SU-DHL-6 (cell line): ENCODE measurements at regions not wholly inside any gene's neighbourhood (a gene's known extent, or its start where the extent isn't known, plus 50 kb on each side); places are given as distances from the start of the nearest gene placed in this dataset.

Experiments used
- H2AFZ ChIP-seq: fragments of 200-600 bp; sonication (generic); 2 replicates; pipeline ENCODE4 v1.6.1; 2014; ENCODE audit warnings: low read depth, mild to moderate bottlenecking, moderate library complexity, mixed read lengths, antibody characterized with exemption, low read length; ENCODE audit not compliant: severe bottlenecking
- H3F3A ChIP-seq: fragments of 200-600 bp; shearing (Covaris generic); 2 replicates; pipeline ENCODE4 v1.6.0; 2016; ENCODE audit warnings: antibody characterized with exemption, mild to moderate bottlenecking; ENCODE audit not compliant: insufficient read depth
- H3K27ac ChIP-seq: fragments of 200-600 bp; sonication (generic); 2 replicates; pipeline ENCODE4 v1.5.1; 2016; ENCODE audit warnings: low read depth, mild to moderate bottlenecking, low read length, moderate library complexity, mixed read lengths
- H3K27me3 ChIP-seq: fragments of 200-600 bp; sonication (generic), shearing (Covaris generic); 2 replicates; pipeline ENCODE4 v1.6.0; 2014; ENCODE audit warnings: mild to moderate bottlenecking, low read length
- H3K36me3 ChIP-seq: fragments of 200-600 bp; sonication (generic); 2 replicates; pipeline ENCODE4 v1.6.1; 2014; ENCODE audit warnings: mild to moderate bottlenecking, low read length, mixed read lengths
- H3K4me2 ChIP-seq: fragments of 300-600, 200-600 bp; shearing (Covaris generic), sonication (generic); 2 replicates; pipeline ENCODE4 v1.6.0; 2014; ENCODE audit warnings: low read length, low read depth, mild to moderate bottlenecking; ENCODE audit not compliant: poor library complexity, severe bottlenecking
- H3K4me3 ChIP-seq: fragments of 200-600 bp; sonication (generic); 2 replicates; pipeline ENCODE4 v1.5.1; 2014; ENCODE audit warnings: antibody characterized with exemption, low read length, mild to moderate bottlenecking, mixed read lengths; ENCODE audit not compliant: insufficient read depth, poor library complexity, severe bottlenecking
- H3K79me2 ChIP-seq: fragments of 200-600 bp; sonication (generic); 2 replicates; pipeline ENCODE4 v1.6.1; 2014; ENCODE audit warnings: mild to moderate bottlenecking, low read length, moderate library complexity; ENCODE audit not compliant: insufficient read depth
- H3K9ac ChIP-seq: fragments of 200-600 bp; sonication (generic); 2 replicates; pipeline ENCODE4 v1.7.0; 2014; ENCODE audit warnings: mild to moderate bottlenecking, low read length
- H3K9me2 ChIP-seq: fragments of 200-600 bp; sonication (generic); replicated peaks from 2 replicates; pipeline ENCODE4 v1.6.1; 2014; ENCODE audit warnings: low read length; ENCODE audit not compliant: insufficient read depth
- H3K9me3 ChIP-seq: fragments of 200-600 bp; sonication (generic); 2 replicates; pipeline ENCODE4 v1.6.1; 2014; ENCODE audit warnings: low read length, mixed read lengths; ENCODE audit not compliant: insufficient read depth
- H4K20me1 ChIP-seq: fragments of 200-600 bp; sonication (generic); 2 replicates; pipeline ENCODE4 v1.6.1; 2014; ENCODE audit warnings: low read depth, mild to moderate bottlenecking, antibody characterized with exemption, low read length, moderate library complexity, mixed read lengths
- EZH2phosphoT487 ChIP-seq: fragments of 200-600 bp; sonication (generic), shearing (Covaris generic); conservative IDR thresholded peaks from 2 replicates; pipeline ENCODE4 v1.6.1; 2018; ENCODE audit warnings: mild to moderate bottlenecking, antibody characterized with exemption, low read length, moderate library complexity, mixed read lengths
- TF ChIP-seq, protein P1 (sequence below): fragments of 200-600 bp; sonication (generic); IDR thresholded peaks from one replicate; pipeline ENCODE4 v1.5.1; 2017; ENCODE audit warnings: antibody characterized with exemption, mild to moderate bottlenecking, low read length, moderate library complexity; ENCODE audit not compliant: insufficient read depth, poor library complexity, severe bottlenecking

DNA sequence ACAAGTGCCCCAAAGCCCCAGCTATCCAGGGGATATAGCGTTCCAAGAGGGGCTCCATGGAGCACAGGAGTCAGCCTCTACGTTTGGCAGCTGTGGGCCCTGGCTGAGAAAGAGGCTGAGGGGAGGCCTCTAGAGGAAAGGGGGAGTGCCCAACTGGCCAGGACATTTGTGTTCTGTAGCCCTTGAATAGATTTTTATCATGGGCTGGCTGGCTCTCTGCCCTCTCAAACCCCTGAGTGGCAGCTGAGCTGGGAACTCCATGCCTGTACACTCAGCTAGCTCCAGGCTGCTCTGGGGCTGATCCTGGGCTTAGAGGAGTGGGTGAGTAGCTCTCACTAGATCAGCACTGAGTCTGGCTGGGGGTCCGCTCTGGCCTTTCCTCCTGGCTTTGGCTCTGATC is 285.0 kb downstream of the ZSWIM6 start:
- no peak overlapping the region for H3K4me3 ChIP-seq
- H3K9me2 ChIP-seq: no peaks in the 10 kb centered on the region
- no peaks in the 10 kb centered on the region for H3K79me2 ChIP-seq
- no peaks in the 10 kb centered on the region for H3K36me3 ChIP-seq
- H3K9me3 ChIP-seq: no peaks in the 10 kb centered on the region
- H3K27me3 ChIP-seq: no peaks in the 10 kb centered on the region
- H4K20me1 ChIP-seq: no peaks in the 10 kb centered on the region
- H3K9ac ChIP-seq: no peak overlapping the region
- H3K27ac ChIP-seq: no peak overlapping the region
- no peak for TF ChIP-seq EZH2phosphoT487
- TF ChIP-seq, protein P1, sequence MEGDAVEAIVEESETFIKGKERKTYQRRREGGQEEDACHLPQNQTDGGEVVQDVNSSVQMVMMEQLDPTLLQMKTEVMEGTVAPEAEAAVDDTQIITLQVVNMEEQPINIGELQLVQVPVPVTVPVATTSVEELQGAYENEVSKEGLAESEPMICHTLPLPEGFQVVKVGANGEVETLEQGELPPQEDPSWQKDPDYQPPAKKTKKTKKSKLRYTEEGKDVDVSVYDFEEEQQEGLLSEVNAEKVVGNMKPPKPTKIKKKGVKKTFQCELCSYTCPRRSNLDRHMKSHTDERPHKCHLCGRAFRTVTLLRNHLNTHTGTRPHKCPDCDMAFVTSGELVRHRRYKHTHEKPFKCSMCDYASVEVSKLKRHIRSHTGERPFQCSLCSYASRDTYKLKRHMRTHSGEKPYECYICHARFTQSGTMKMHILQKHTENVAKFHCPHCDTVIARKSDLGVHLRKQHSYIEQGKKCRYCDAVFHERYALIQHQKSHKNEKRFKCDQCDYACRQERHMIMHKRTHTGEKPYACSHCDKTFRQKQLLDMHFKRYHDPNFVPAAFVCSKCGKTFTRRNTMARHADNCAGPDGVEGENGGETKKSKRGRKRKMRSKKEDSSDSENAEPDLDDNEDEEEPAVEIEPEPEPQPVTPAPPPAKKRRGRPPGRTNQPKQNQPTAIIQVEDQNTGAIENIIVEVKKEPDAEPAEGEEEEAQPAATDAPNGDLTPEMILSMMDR: no peak
- no peaks in the 10 kb centered on the region for H3F3A ChIP-seq
- no peak overlapping the region for H3K4me2 ChIP-seq
- no peak overlapping the region for H2AFZ ChIP-seq

DNA sequence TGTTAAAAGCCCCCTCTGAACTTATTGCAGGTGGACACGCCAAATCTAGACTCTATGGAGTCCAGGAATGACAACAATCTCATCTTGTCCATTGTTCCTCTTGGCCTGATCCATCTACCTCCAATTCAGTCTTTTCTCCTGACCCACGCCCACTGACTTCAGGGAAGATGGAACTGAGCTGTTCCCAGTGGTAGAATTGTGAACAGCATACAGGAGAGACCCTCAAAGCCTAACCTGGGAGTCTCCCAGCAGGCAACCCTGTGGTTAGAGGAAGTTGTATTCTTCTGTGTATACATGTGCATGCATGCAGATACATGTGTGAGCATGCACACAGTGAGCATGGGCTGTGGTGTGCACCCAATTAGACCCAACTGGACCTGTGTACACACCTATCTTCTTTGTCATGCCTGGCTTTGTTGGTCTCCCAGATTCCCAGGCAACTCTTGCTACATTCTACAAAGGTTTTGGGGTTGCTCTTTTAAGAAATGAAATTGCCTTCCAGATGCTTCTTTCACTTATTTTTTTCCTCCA is 286.0 kb downstream of the ZSWIM6 start:
- no peaks in the 10 kb centered on the region for H4K20me1 ChIP-seq
- no peak overlapping the region for H3K27ac ChIP-seq
- H3F3A ChIP-seq: no peaks in the 10 kb centered on the region
- H3K9me2 ChIP-seq: no peaks in the 10 kb centered on the region
- H3K9me3 ChIP-seq: no peaks in the 10 kb centered on the region
- H3K36me3 ChIP-seq: no peaks in the 10 kb centered on the region
- no peaks in the 10 kb centered on the region for H3K27me3 ChIP-seq
- no peak overlapping the region for H3K9ac ChIP-seq
- H3K79me2 ChIP-seq: no peaks in the 10 kb centered on the region
- H3K4me3 ChIP-seq: no peak overlapping the region
- TF ChIP-seq EZH2phosphoT487: no peak
- TF ChIP-seq, protein P1: no peak
- no peak overlapping the region for H3K4me2 ChIP-seq
- no peak overlapping the region for H2AFZ ChIP-seq

DNA sequence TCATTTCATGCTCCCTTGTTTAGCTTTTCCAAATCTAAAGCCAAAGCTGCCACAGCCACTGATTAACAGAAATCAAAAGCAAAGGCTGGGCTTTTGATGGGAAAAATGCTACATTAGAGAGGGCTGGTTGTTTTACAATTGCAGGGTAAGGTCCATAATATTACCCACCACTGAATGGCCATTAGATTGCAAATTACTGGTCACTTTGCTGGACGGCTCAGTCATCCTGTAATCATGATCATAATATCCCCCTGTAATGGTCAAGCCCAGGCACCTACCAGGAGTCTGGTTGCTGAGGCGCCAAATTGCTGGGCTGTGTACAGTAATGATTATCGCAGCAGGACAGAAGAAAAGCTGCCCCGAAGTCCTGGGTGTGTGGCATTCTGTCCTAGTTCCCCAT is 286.5 kb downstream of the ZSWIM6 start:
- H3F3A ChIP-seq: no peaks in the 10 kb centered on the region
- H4K20me1 ChIP-seq: no peaks in the 10 kb centered on the region
- TF ChIP-seq, protein P1: no peak
- H3K79me2 ChIP-seq: no peaks in the 10 kb centered on the region
- H3K4me2 ChIP-seq: no peak overlapping the region
- H2AFZ ChIP-seq: no peak overlapping the region
- no peaks in the 10 kb centered on the region for H3K9me3 ChIP-seq
- no peak overlapping the region for H3K27ac ChIP-seq
- no peak overlapping the region for H3K4me3 ChIP-seq
- H3K9ac ChIP-seq: no peak overlapping the region
- no peaks in the 10 kb centered on the region for H3K27me3 ChIP-seq
- no peaks in the 10 kb centered on the region for H3K9me2 ChIP-seq
- no peaks in the 10 kb centered on the region for H3K36me3 ChIP-seq

GRCh38 chr5:61619289-61619688 is 287.2 kb downstream of the ZSWIM6 start:
- Histone ChIP-seq H3K9me2 (no peaks in the 10 kb centered on the region), H3F3A (no peaks in the 10 kb centered on the region), H3K27me3 (no peaks in the 10 kb centered on the region), H3K9ac (no peak overlapping the region), H2AFZ (no peak overlapping the region), H4K20me1 (no peaks in the 10 kb centered on the region), H3K79me2 (no peaks in the 10 kb centered on the region), H3K27ac (no peak overlapping the region), H3K4me2 (no peak overlapping the region), H3K36me3 (no peaks in the 10 kb centered on the region), H3K4me3 (no peak overlapping the region), H3K9me3 (no peaks in the 10 kb centered on the region)
- no peak for TF ChIP-seq EZH2phosphoT487
- TF ChIP-seq, protein P1: no peak
